ENCODE measurements at regions not wholly inside any gene's neighbourhood (a gene's known extent, or its start where the extent isn't known, plus 50 kb on each side); places are given as distances from the start of the nearest gene placed in this dataset.

DNA sequence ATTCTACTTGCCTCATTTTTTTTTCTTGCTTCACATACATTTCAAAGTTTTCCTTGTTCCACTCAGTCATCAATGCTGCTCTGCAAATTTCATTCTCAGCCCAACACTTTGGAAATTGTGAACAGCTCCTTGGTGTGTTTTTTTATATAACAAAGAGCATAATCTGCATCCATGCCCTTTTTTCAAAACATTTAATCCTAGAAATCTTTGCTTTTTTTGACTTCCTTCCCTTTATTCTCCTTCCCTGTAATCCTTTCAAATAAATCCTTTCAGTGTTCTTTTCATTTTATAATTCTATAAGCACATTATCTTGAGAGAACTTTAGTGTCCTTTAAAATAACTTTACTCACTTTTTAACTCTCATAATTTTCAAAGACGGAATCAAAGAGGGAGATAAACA lies 1150.8 kb downstream of the SI start:
- no peak overlapping the region for H3K4ac ChIP-seq (ENCODE audit: low read depth, low read length)
- no peak overlapping the region for H2BK5ac ChIP-seq (ENCODE audit: low read length)
- H3K18ac ChIP-seq (ENCODE audit: low read length), result no peak overlapping the region
- no peak for DNase-seq
- no peaks in the 10 kb centered on the region for H3K36me3 ChIP-seq (ENCODE audit: control insufficient read depth, insufficient read depth, low read length)
- no peak overlapping the region for H2BK15ac ChIP-seq (replicated peaks; ENCODE audit: low read depth)
- H3K79me2 ChIP-seq (ENCODE audit: control insufficient read depth, insufficient read depth, low read length), result no peaks in the 10 kb centered on the region
- WGBS (ENCODE audit: extremely low coverage, insufficient coverage, low lambda C conversion rate), result no CpG with 5 or more reads among the region's 1 CpG
- no peak overlapping the region for H2BK120ac ChIP-seq (ENCODE audit: low read depth, low read length)
- H3K23ac ChIP-seq (ENCODE audit: low read length), result no peak overlapping the region
- no peak overlapping the region for H3K56ac ChIP-seq (ENCODE audit: low read length)
- no peak overlapping the region for H3K27ac ChIP-seq (ENCODE audit: low read depth, low read length)
- no peaks in the 10 kb centered on the region for H3K27me3 ChIP-seq (ENCODE audit: insufficient read depth, low read length, poor library complexity)
- H3K79me1 ChIP-seq (ENCODE audit: low read length), result no peaks in the 10 kb centered on the region
- no peak overlapping the region for H3K9ac ChIP-seq (ENCODE audit: low read length)
- H3K4me1 ChIP-seq (ENCODE audit: control insufficient read depth, low read depth, low read length), result no peaks in the 10 kb centered on the region
- no peak overlapping the region for H4K5ac ChIP-seq (ENCODE audit: low read length)
- H3K4me3 ChIP-seq (ENCODE audit: low read length), result no peak overlapping the region
- no peak overlapping the region for H3K4me2 ChIP-seq (ENCODE audit: low read length)
- no peak overlapping the region for H2AK5ac ChIP-seq (ENCODE audit: low read length)
- H4K8ac ChIP-seq (ENCODE audit: low read depth, low read length), result no peak overlapping the region

DNA sequence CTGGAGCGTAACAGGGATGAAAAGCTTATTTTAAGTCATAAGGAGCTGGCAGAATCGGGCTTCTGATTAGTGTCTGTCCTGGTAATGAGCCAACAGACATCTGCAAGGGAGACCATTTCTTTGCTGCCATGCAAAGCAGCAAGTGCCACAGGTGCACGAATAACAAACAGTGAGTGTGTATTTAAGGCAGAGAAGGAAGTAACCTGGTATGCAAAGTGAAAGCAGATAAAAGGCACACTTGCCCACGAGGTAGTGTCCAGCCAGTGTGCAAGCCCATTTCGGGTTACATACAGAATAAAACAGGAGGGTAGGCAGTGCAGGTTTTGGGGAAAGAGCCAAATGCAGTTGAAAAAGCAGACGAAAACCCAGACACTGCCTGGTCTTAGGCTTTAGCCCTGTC lies 1153.7 kb downstream of the SI start:
- no peak overlapping the region for H2BK120ac ChIP-seq (ENCODE audit: low read depth, low read length)
- H3K18ac ChIP-seq (ENCODE audit: low read length), result no peak overlapping the region
- H4K5ac ChIP-seq (ENCODE audit: low read length), result no peak overlapping the region
- H3K4me3 ChIP-seq (ENCODE audit: low read length), result no peak overlapping the region
- H3K4ac ChIP-seq (ENCODE audit: low read depth, low read length), result no peak overlapping the region
- H3K36me3 ChIP-seq (ENCODE audit: control insufficient read depth, insufficient read depth, low read length), result no peaks in the 10 kb centered on the region
- no peaks in the 10 kb centered on the region for H3K79me1 ChIP-seq (ENCODE audit: low read length)
- H3K27me3 ChIP-seq (ENCODE audit: insufficient read depth, low read length, poor library complexity), result no peaks in the 10 kb centered on the region
- H3K27ac ChIP-seq (ENCODE audit: low read depth, low read length), result no peak overlapping the region
- H2BK15ac ChIP-seq (replicated peaks; ENCODE audit: low read depth), result no peak overlapping the region
- H3K79me2 ChIP-seq (ENCODE audit: control insufficient read depth, insufficient read depth, low read length), result no peaks in the 10 kb centered on the region
- H2BK5ac ChIP-seq (ENCODE audit: low read length), result no peak overlapping the region
- no peak for DNase-seq
- no peak overlapping the region for H2AK5ac ChIP-seq (ENCODE audit: low read length)
- H3K4me2 ChIP-seq (ENCODE audit: low read length), result no peak overlapping the region
- no peak overlapping the region for H4K8ac ChIP-seq (ENCODE audit: low read depth, low read length)
- H3K4me1 ChIP-seq (ENCODE audit: control insufficient read depth, low read depth, low read length), result no peaks in the 10 kb centered on the region
- no CpG with 5 or more reads among the region's 6 CpGs for WGBS (ENCODE audit: extremely low coverage, insufficient coverage, low lambda C conversion rate)
- H3K23ac ChIP-seq (ENCODE audit: low read length), result no peak overlapping the region
- no peak overlapping the region for H3K56ac ChIP-seq (ENCODE audit: low read length)
- no peak overlapping the region for H3K9ac ChIP-seq (ENCODE audit: low read length)

DNA sequence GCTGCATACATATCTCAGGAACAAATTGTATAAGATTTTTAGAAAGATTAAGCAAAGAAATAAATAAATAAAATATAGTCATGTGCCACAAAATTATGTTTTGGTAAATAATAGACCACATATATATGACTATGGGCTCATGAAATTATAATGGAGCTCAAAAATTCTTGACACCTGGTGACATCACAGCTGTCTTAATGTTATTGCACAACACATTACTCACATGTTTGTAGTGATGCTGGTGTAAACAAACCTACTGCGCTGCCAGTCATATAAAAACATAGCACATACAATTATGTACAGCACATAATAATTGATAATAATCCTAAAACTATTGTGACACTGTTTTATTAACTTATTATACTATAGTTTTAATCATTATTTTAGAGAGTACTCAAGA lies 1159.1 kb downstream of the SI start:
- Histone ChIP-seq H2BK15ac (replicated peaks; ENCODE audit: low read depth) (no peak overlapping the region), H3K79me2 (ENCODE audit: control insufficient read depth, insufficient read depth, low read length) (no peaks in the 10 kb centered on the region), H3K4me3 (ENCODE audit: low read length) (no peak overlapping the region), H2BK5ac (ENCODE audit: low read length) (no peak overlapping the region), H3K9ac (ENCODE audit: low read length) (no peak overlapping the region), H4K8ac (ENCODE audit: low read depth, low read length) (no peak overlapping the region), H3K23ac (ENCODE audit: low read length) (no peak overlapping the region), H3K4me1 (ENCODE audit: control insufficient read depth, low read depth, low read length) (no peaks in the 10 kb centered on the region), H3K4ac (ENCODE audit: low read depth, low read length) (no peak overlapping the region), H4K5ac (ENCODE audit: low read length) (no peak overlapping the region), H3K79me1 (ENCODE audit: low read length) (no peaks in the 10 kb centered on the region), H3K4me2 (ENCODE audit: low read length) (no peak overlapping the region), H3K18ac (ENCODE audit: low read length) (no peak overlapping the region), H3K27ac (ENCODE audit: low read depth, low read length) (no peak overlapping the region), H3K36me3 (ENCODE audit: control insufficient read depth, insufficient read depth, low read length) (no peaks in the 10 kb centered on the region), H2AK5ac (ENCODE audit: low read length) (no peak overlapping the region), H2BK120ac (ENCODE audit: low read depth, low read length) (no peak overlapping the region), H3K56ac (ENCODE audit: low read length) (no peak overlapping the region), H3K27me3 (ENCODE audit: insufficient read depth, low read length, poor library complexity) (no peaks in the 10 kb centered on the region)
- no peak for DNase-seq
- no CpG with 5 or more reads among the region's 1 CpG for WGBS (ENCODE audit: extremely low coverage, insufficient coverage, low lambda C conversion rate)

DNA sequence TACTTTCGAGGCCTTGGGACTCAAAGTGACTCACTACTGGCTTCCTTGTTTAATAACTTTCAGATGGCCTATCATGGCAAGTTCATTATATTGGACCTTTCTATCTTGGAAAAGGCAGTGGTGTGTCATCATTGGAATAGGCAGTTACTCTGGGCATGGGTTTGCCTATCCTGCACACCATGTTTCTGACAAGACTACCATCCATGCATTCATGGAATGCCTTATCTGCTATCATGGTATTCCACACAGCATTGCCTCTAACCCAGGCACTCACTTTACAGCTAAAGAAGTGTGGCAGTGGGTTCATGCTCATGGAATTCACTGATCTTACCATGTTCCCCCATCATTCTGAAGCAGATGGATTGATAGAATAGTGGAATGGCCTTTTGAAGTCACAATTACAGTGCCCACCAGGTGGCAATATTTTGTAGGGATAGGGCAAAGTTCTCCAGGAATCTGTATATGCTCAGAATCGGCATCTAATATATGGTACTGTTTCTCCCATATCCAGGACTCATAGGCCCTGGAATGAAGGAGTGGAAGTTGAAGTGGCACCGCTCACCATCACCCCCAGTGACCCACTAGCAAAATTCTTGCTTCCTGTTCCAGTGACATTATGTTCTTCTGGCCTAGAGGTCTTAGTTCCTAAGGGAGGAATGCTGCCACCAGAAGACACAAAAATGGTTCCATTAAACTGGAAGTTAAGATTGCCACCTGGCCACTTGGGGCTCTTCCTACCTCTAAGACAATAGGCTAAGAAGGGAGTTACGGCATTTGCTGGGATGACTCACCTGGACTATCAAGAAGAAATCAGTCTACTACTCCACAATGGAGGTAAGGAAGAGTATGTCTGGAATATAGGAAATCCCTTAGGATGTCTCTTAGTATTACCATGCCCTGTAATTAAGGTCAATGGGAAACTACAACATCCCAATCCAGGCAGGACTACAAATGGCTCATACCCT lies 1161.4 kb downstream of the SI start:
- no peaks in the 10 kb centered on the region for H3K79me2 ChIP-seq (ENCODE audit: control insufficient read depth, insufficient read depth, low read length)
- no peak overlapping the region for H3K18ac ChIP-seq (ENCODE audit: low read length)
- H4K5ac ChIP-seq (ENCODE audit: low read length), result no peak overlapping the region
- no peak overlapping the region for H2BK5ac ChIP-seq (ENCODE audit: low read length)
- no peak overlapping the region for H3K56ac ChIP-seq (ENCODE audit: low read length)
- H3K79me1 ChIP-seq (ENCODE audit: low read length), result no peaks in the 10 kb centered on the region
- no peak overlapping the region for H4K8ac ChIP-seq (ENCODE audit: low read depth, low read length)
- WGBS (ENCODE audit: extremely low coverage, insufficient coverage, low lambda C conversion rate), result no CpG with 5 or more reads among the region's 4 CpGs
- DNase-seq, result peak; percentile 35
- no peaks in the 10 kb centered on the region for H3K27me3 ChIP-seq (ENCODE audit: insufficient read depth, low read length, poor library complexity)
- no peak overlapping the region for H3K4me3 ChIP-seq (ENCODE audit: low read length)
- H3K4me1 ChIP-seq (ENCODE audit: control insufficient read depth, low read depth, low read length), result no peaks in the 10 kb centered on the region
- no peaks in the 10 kb centered on the region for H3K36me3 ChIP-seq (ENCODE audit: control insufficient read depth, insufficient read depth, low read length)
- H2BK15ac ChIP-seq (replicated peaks; ENCODE audit: low read depth), result no peak overlapping the region
- H3K4ac ChIP-seq (ENCODE audit: low read depth, low read length), result peak overlapping the region; percentile 7
- H3K4me2 ChIP-seq (ENCODE audit: low read length), result no peak overlapping the region
- H3K9ac ChIP-seq (ENCODE audit: low read length), result no peak overlapping the region
- H2AK5ac ChIP-seq (ENCODE audit: low read length), result no peak overlapping the region
- H3K23ac ChIP-seq (ENCODE audit: low read length), result no peak overlapping the region
- H2BK120ac ChIP-seq (ENCODE audit: low read depth, low read length), result no peak overlapping the region
- no peak overlapping the region for H3K27ac ChIP-seq (ENCODE audit: low read depth, low read length)

DNA sequence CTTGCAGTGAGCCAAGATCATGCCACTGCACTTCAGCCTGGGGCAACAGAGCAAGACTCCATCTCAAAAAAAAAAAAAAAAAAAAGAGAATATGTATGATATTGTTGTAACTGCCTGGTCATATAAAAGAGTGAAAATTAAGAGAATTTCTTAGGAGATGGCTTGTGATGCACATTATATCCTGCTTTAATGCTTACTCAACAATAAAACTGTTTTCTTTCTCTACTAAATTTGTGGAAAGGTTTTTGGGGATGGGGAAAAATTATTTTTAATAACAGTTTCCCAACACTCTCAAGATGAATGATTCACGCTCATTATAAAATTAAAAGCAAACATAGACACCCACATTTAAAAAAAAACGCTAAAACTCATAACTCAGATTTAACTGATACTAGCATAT lies 1163.0 kb downstream of the SI start:
- Histone ChIP-seq H3K79me2 (ENCODE audit: control insufficient read depth, insufficient read depth, low read length) (no peaks in the 10 kb centered on the region), H3K36me3 (ENCODE audit: control insufficient read depth, insufficient read depth, low read length) (no peaks in the 10 kb centered on the region), H3K4me2 (ENCODE audit: low read length) (no peak overlapping the region), H3K18ac (ENCODE audit: low read length) (peak overlapping the region; percentile 60), H3K79me1 (ENCODE audit: low read length) (no peaks in the 10 kb centered on the region), H3K9ac (ENCODE audit: low read length) (no peak overlapping the region), H3K4me3 (ENCODE audit: low read length) (no peak overlapping the region), H3K4ac (ENCODE audit: low read depth, low read length) (no peak overlapping the region), H3K23ac (ENCODE audit: low read length) (no peak overlapping the region), H3K56ac (ENCODE audit: low read length) (no peak overlapping the region), H4K8ac (ENCODE audit: low read depth, low read length) (no peak overlapping the region), H3K27ac (ENCODE audit: low read depth, low read length) (no peak overlapping the region), H3K4me1 (ENCODE audit: control insufficient read depth, low read depth, low read length) (no peaks in the 10 kb centered on the region), H3K27me3 (ENCODE audit: insufficient read depth, low read length, poor library complexity) (no peaks in the 10 kb centered on the region), H4K5ac (ENCODE audit: low read length) (no peak overlapping the region), H2BK5ac (ENCODE audit: low read length) (no peak overlapping the region), H2BK15ac (replicated peaks; ENCODE audit: low read depth) (no peak overlapping the region), H2BK120ac (ENCODE audit: low read depth, low read length) (no peak overlapping the region), H2AK5ac (ENCODE audit: low read length) (no peak overlapping the region)
- no CpG with 5 or more reads among the region's 2 CpGs for WGBS (ENCODE audit: extremely low coverage, insufficient coverage, low lambda C conversion rate)
- DNase-seq, result no peak

DNA sequence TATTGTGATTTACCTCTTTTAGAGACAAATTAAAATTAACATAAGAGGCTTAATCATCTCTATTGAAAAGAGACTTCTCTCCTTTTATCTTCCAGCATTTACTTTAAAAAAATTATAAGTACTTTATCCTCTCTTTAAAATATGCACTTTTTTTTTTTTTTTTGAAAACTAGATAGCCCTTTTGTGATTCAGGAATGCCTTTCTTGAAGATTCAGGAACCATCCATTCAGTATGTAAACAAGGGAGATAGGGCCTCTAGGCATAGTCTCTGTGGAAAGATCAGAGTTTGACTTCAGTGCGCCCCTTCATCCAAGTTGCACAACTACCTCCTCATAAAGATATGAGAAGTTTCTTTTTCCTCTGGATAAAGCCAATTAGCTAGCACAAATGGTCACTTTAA lies 1163.7 kb downstream of the SI start:
- no peak overlapping the region for H2BK120ac ChIP-seq (ENCODE audit: low read depth, low read length)
- no peaks in the 10 kb centered on the region for H3K79me1 ChIP-seq (ENCODE audit: low read length)
- no peak overlapping the region for H2AK5ac ChIP-seq (ENCODE audit: low read length)
- no peak overlapping the region for H3K4me2 ChIP-seq (ENCODE audit: low read length)
- H3K27ac ChIP-seq (ENCODE audit: low read depth, low read length), result no peak overlapping the region
- no peaks in the 10 kb centered on the region for H3K27me3 ChIP-seq (ENCODE audit: insufficient read depth, low read length, poor library complexity)
- H3K56ac ChIP-seq (ENCODE audit: low read length), result no peak overlapping the region
- H3K36me3 ChIP-seq (ENCODE audit: control insufficient read depth, insufficient read depth, low read length), result no peaks in the 10 kb centered on the region
- H3K4me1 ChIP-seq (ENCODE audit: control insufficient read depth, low read depth, low read length), result no peaks in the 10 kb centered on the region
- H2BK5ac ChIP-seq (ENCODE audit: low read length), result no peak overlapping the region
- H2BK15ac ChIP-seq (replicated peaks; ENCODE audit: low read depth), result no peak overlapping the region
- no peak overlapping the region for H4K5ac ChIP-seq (ENCODE audit: low read length)
- no peak overlapping the region for H3K23ac ChIP-seq (ENCODE audit: low read length)
- no peaks in the 10 kb centered on the region for H3K79me2 ChIP-seq (ENCODE audit: control insufficient read depth, insufficient read depth, low read length)
- WGBS (ENCODE audit: extremely low coverage, insufficient coverage, low lambda C conversion rate), result no CpG with 5 or more reads among the region's 1 CpG
- H3K4ac ChIP-seq (ENCODE audit: low read depth, low read length), result no peak overlapping the region
- H3K18ac ChIP-seq (ENCODE audit: low read length), result no peak overlapping the region
- no peak overlapping the region for H3K9ac ChIP-seq (ENCODE audit: low read length)
- H3K4me3 ChIP-seq (ENCODE audit: low read length), result no peak overlapping the region
- no peak overlapping the region for H4K8ac ChIP-seq (ENCODE audit: low read depth, low read length)
- peak; percentile 62 for DNase-seq

All from mesendoderm (in vitro differentiated cells).